GM12891 (cell line): ENCODE measurements at regions not wholly inside any gene's neighbourhood (a gene's known extent, or its start where the extent isn't known, plus 50 kb on each side); places are given as distances from the start of the nearest gene placed in this dataset.

Source experiments
- PAX5 ChIP-seq: IDR thresholded peaks from 2 replicates; pipeline ENCODE4 v1.6.1; 2011; ENCODE audit warnings: low read length, moderate library complexity, mild to moderate bottlenecking; ENCODE audit not compliant: insufficient read depth, severe bottlenecking
- POLR2A ChIP-seq: IDR thresholded peaks from 2 replicates; pipeline ENCODE4 v1.6.1; 2011; ENCODE audit warnings: low read depth, low read length, control low read depth
- POLR2AphosphoS5 ChIP-seq: IDR thresholded peaks from 2 replicates; pipeline ENCODE4 v1.6.1; 2011; ENCODE audit warnings: low read depth, low read length, control low read depth
- SPI1 ChIP-seq: IDR thresholded peaks from 2 replicates; pipeline ENCODE4 v1.6.1; 2011; ENCODE audit warnings: low read depth, low read length, control low read depth
- TAF1 ChIP-seq: IDR thresholded peaks from 2 replicates; pipeline ENCODE4 v1.6.1; 2011; ENCODE audit warnings: low read depth, low read length, control low read depth

DNA sequence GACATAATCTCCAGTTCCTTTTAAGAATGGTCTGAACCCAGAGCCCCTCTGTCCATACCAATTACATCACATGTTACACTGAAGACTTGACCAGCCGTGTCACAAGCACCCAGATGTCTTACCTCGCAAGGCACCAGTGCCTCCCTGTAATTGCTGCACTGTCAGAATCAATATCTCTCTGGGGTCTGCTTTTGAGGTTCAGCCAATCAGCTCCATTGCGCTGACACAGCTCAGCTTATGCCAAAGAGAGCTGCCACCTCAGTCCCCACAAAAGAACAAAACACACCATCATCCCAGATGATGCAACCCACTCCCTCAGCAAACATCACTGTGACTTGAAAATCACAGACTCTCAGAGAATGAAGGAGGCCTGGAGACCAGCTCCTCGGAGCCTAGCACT lies 82.5 kb upstream of the SORBS2 start:
- no peak for TF ChIP-seq POLR2AphosphoS5
- no peak for TF ChIP-seq POLR2A
- TF ChIP-seq SPI1, result no peak
- no peak for TF ChIP-seq TAF1
- no peak for TF ChIP-seq PAX5
